ENCODE measurements at regions not wholly inside any gene's neighbourhood (a gene's known extent, or its start where the extent isn't known, plus 50 kb on each side); places are given as distances from the start of the nearest gene placed in this dataset.

DNA sequence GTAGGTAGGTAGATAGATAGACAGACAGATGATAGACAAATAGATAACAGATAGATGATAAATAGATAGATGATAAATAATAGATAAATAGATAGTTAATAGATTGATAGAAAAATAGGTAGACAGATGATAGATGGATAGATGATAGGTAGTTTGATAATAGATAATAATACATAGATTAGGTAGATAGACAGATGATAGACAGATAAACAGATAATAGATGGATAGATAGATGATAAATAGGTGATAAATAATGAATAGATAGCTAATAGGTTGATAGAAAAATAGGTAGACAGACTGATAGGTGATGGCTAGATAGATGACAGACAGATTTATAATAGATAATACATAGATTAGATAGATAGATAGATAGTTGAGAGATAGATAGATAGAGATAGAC, 350.5 kb upstream of the DPP6 start:
- intact Hi-C loops (cut with micrococcal nuclease) (no loop called here), dilution Hi-C loops (cut with HindIII; ENCODE audit: low sequenced_read_pairs, unreplicated experiment) (no loop called here), in situ Hi-C loops (cut with MboI; ENCODE audit: low sequenced_read_pairs) (no loop called here)
- H3K9me1 ChIP-seq (ENCODE audit: insufficient read depth, low read length): no peaks in the 10 kb centered on the region
- no peak overlapping the region for H2BK5ac ChIP-seq (ENCODE audit: low read depth, low read length, poor library complexity, severe bottlenecking)
- no peak overlapping the region for H2BK20ac ChIP-seq (ENCODE audit: low read depth, low read length)
- BruUV-seq (replicated peaks): no TSS peak
- ChIA-PET POLR2A (ENCODE audit: unreplicated experiment) (no interaction called here), CTCF (no interaction called here)
- no peak overlapping the region for H4K91ac ChIP-seq (ENCODE audit: insufficient read depth, low read depth, low read length)
- no peak overlapping the region for H2BK15ac ChIP-seq (ENCODE audit: low read depth, low read length)
- ATAC-seq (ENCODE audit: low read depth): no peak
- no peak for DNase-seq
- H3K4me3 ChIP-seq (ENCODE audit: insufficient read depth, low read depth, low read length): no peak overlapping the region
- no peak overlapping the region for H4K8ac ChIP-seq (ENCODE audit: low read depth in 2 of 2, low read length in 2 of 2)
- H4K5ac ChIP-seq (ENCODE audit: low read depth, low read length): no peak overlapping the region
- no peak overlapping the region for H3K4me2 ChIP-seq (ENCODE audit: low read depth, low read length)
- no peak overlapping the region for H3K27ac ChIP-seq (ENCODE audit: insufficient read depth, low read length)
- no peak overlapping the region for H2AK5ac ChIP-seq (ENCODE audit: low read depth, low read length)
- H4K20me1 ChIP-seq (ENCODE audit: insufficient read depth, low read length): no peaks in the 10 kb centered on the region
- no peak overlapping the region for H2BK120ac ChIP-seq (ENCODE audit: low read depth, low read length)
- no peaks in the 10 kb centered on the region for H3K79me1 ChIP-seq (ENCODE audit: low read depth in 1 of 2, low read length in 2 of 2)
- no peaks in the 10 kb centered on the region for H3K27me3 ChIP-seq (ENCODE audit: control insufficient read depth, insufficient read depth, low read length)
- H3K23ac ChIP-seq (ENCODE audit: low read depth, low read length): no peak overlapping the region
- peaks cover 15% of the 10 kb centered on the region for H3K9me3 ChIP-seq (ENCODE audit: control insufficient read depth, insufficient read depth, low read length)
- no peaks in the 10 kb centered on the region for H3K36me3 ChIP-seq (ENCODE audit: control insufficient read depth, insufficient read depth, low read length)
- no peak overlapping the region for H3K9ac ChIP-seq (ENCODE audit: low read depth, low read length)
- H2AFZ ChIP-seq (replicated peaks; ENCODE audit: low read length, poor library complexity): no peak overlapping the region
- no peak overlapping the region for H3K18ac ChIP-seq (ENCODE audit: low read depth, low read length)
- no peaks in the 10 kb centered on the region for H3K4me1 ChIP-seq (ENCODE audit: control insufficient read depth, insufficient read depth, low read length)
- TF ChIP-seq RFX5 (IDR thresholded peaks at IDR 0.05; ENCODE audit: low read depth, low read length): no peak
- no peak for TF ChIP-seq MXI1 (IDR thresholded peaks at IDR 0.05; ENCODE audit: borderline replicate concordance, low read depth, low read length)
- TF ChIP-seq BHLHE40 (IDR thresholded peaks at IDR 0.05; ENCODE audit: low read depth, low read length): no peak
- no peak for TF ChIP-seq RCOR1 (IDR thresholded peaks at IDR 0.05; ENCODE audit: insufficient replicate concordance, low read length)
- no peak for TF ChIP-seq CHD1 (IDR thresholded peaks at IDR 0.05; ENCODE audit: low read depth, low read length)
- TF ChIP-seq, protein P1, sequence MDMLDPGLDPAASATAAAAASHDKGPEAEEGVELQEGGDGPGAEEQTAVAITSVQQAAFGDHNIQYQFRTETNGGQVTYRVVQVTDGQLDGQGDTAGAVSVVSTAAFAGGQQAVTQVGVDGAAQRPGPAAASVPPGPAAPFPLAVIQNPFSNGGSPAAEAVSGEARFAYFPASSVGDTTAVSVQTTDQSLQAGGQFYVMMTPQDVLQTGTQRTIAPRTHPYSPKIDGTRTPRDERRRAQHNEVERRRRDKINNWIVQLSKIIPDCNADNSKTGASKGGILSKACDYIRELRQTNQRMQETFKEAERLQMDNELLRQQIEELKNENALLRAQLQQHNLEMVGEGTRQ (IDR thresholded peaks at IDR 0.05; ENCODE audit: low read depth, low read length): no peak
- TF ChIP-seq, protein P2, sequence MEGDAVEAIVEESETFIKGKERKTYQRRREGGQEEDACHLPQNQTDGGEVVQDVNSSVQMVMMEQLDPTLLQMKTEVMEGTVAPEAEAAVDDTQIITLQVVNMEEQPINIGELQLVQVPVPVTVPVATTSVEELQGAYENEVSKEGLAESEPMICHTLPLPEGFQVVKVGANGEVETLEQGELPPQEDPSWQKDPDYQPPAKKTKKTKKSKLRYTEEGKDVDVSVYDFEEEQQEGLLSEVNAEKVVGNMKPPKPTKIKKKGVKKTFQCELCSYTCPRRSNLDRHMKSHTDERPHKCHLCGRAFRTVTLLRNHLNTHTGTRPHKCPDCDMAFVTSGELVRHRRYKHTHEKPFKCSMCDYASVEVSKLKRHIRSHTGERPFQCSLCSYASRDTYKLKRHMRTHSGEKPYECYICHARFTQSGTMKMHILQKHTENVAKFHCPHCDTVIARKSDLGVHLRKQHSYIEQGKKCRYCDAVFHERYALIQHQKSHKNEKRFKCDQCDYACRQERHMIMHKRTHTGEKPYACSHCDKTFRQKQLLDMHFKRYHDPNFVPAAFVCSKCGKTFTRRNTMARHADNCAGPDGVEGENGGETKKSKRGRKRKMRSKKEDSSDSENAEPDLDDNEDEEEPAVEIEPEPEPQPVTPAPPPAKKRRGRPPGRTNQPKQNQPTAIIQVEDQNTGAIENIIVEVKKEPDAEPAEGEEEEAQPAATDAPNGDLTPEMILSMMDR (conservative IDR thresholded peaks at IDR 0.05; ENCODE audit: low read depth, low read length): no peak
- no peak for TF ChIP-seq CEBPB (IDR thresholded peaks at IDR 0.05; ENCODE audit: low read depth, low read length)
- no peak for TF ChIP-seq MAZ (IDR thresholded peaks at IDR 0.05; ENCODE audit: borderline replicate concordance, low read depth, low read length)
- no peak for TF ChIP-seq POLR2A (IDR thresholded peaks at IDR 0.05; ENCODE audit: low read depth, low read length)
- no peak for TF ChIP-seq SMC3 (IDR thresholded peaks at IDR 0.05; ENCODE audit: low read depth, low read length)
- TF ChIP-seq, protein P3, sequence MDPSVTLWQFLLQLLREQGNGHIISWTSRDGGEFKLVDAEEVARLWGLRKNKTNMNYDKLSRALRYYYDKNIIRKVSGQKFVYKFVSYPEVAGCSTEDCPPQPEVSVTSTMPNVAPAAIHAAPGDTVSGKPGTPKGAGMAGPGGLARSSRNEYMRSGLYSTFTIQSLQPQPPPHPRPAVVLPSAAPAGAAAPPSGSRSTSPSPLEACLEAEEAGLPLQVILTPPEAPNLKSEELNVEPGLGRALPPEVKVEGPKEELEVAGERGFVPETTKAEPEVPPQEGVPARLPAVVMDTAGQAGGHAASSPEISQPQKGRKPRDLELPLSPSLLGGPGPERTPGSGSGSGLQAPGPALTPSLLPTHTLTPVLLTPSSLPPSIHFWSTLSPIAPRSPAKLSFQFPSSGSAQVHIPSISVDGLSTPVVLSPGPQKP (IDR thresholded peaks at IDR 0.05; ENCODE audit: borderline replicate concordance, low read depth, low read length): no peak
- TF ChIP-seq NFE2L2 (IDR thresholded peaks at IDR 0.05; ENCODE audit: low read depth, low read length): no peak
- TF ChIP-seq FOS (IDR thresholded peaks at IDR 0.05; ENCODE audit: low read depth, low read length): no peak
- TF ChIP-seq MAFK (IDR thresholded peaks at IDR 0.05; ENCODE audit: low read depth, low read length): no peak
- H3K14ac ChIP-seq (replicated peaks; ENCODE audit: low read depth, low read length): no peak overlapping the region
- no peak overlapping the region for H3K56ac ChIP-seq (ENCODE audit: extremely low read depth, insufficient read depth, low read length)
- no peak overlapping the region for H3K4ac ChIP-seq (ENCODE audit: low read depth, low read length)
- H2AK9ac ChIP-seq (replicated peaks; ENCODE audit: low read depth, low read length, poor library complexity): no peak overlapping the region
